Breast epithelium (tissue), 3 donors: ENCODE measurements at regions not wholly inside any gene's neighbourhood (a gene's known extent, or its start where the extent isn't known, plus 50 kb on each side); places are given as distances from the start of the nearest gene placed in this dataset.

ENCODE experiments used
- CTCF ChIP-seq, 3 donors: fragments of 450-650 bp; IDR thresholded peaks; one replicate each; pipeline ENCODE4 v1.5.1; 2016 to 2017; ENCODE audit warnings: antibody characterized with exemption in 3 of 3, mild to moderate bottlenecking in 3 of 3, moderate library complexity in 3 of 3
- POLR2A ChIP-seq: fragments of 450-650 bp; IDR thresholded peaks from one replicate; pipeline ENCODE4 v1.6.1; 2016; ENCODE audit warnings: antibody characterized with exemption, mild to moderate bottlenecking, moderate library complexity

- TF ChIP-seq CTCF (IDR thresholded peaks at IDR 0.05), result no peak
- no peak for TF ChIP-seq POLR2A
Observed at GRCh38 chr5:63233911-63234310, 655.3 kb downstream of the LRRC70 start.
